ENCODE measurements at regions not wholly inside any gene's neighbourhood (a gene's known extent, or its start where the extent isn't known, plus 50 kb on each side); places are given as distances from the start of the nearest gene placed in this dataset.

GRCh38 chr9:11726659-11727058 is 966.5 kb upstream of the TYRP1 start:
- no peak for DNase-seq (ENCODE audit: low spot score)

- no peak for DNase-seq (ENCODE audit: low spot score)
Observed at GRCh38 chr9:11735391-11735790, 957.8 kb upstream of the TYRP1 start.

- DNase-seq (ENCODE audit: low spot score): no peak
Observed at GRCh38 chr9:11742471-11742870, 950.7 kb upstream of the TYRP1 start.

GRCh38 chr9:11743356-11743755 is 949.8 kb upstream of the TYRP1 start:
- no peak for DNase-seq (ENCODE audit: low spot score)

GRCh38 chr9:11749396-11749795 is 943.8 kb upstream of the TYRP1 start:
- DNase-seq (ENCODE audit: low spot score): no peak

GRCh38 chr9:11755951-11756350 is 937.2 kb upstream of the TYRP1 start:
- no peak for DNase-seq (ENCODE audit: low spot score)

GRCh38 chr9:11757408-11757807 is 935.8 kb upstream of the TYRP1 start:
- DNase-seq (ENCODE audit: low spot score): no peak

GRCh38 chr9:11758016-11758415 is 935.2 kb upstream of the TYRP1 start:
- DNase-seq (ENCODE audit: low spot score): no peak

GRCh38 chr9:11779971-11780370 is 913.2 kb upstream of the TYRP1 start:
- DNase-seq (ENCODE audit: low spot score): no peak

GRCh38 chr9:11792870-11793269 is 900.3 kb upstream of the TYRP1 start:
- no peak for DNase-seq (ENCODE audit: low spot score)

GRCh38 chr9:11794984-11795383 is 898.2 kb upstream of the TYRP1 start:
- no peak for DNase-seq (ENCODE audit: low spot score)

GRCh38 chr9:11805969-11806368 is 887.2 kb upstream of the TYRP1 start:
- no peak for DNase-seq (ENCODE audit: low spot score)

GRCh38 chr9:11821306-11821975 is 871.7 kb upstream of the TYRP1 start:
- DNase-seq (ENCODE audit: low spot score): no peak

GRCh38 chr9:11828201-11828600 is 865.0 kb upstream of the TYRP1 start:
- no peak for DNase-seq (ENCODE audit: low spot score)

- no peak for DNase-seq (ENCODE audit: low spot score)
Observed at GRCh38 chr9:11833056-11833455, 860.1 kb upstream of the TYRP1 start.

- DNase-seq (ENCODE audit: low spot score): no peak
Observed at GRCh38 chr9:11868795-11869194, 824.4 kb upstream of the TYRP1 start.

GRCh38 chr9:11871852-11872251 is 821.3 kb upstream of the TYRP1 start:
- no peak for DNase-seq (ENCODE audit: low spot score)

- no peak for DNase-seq (ENCODE audit: low spot score)
Observed at GRCh38 chr9:11872471-11872870, 820.7 kb upstream of the TYRP1 start.

- DNase-seq (ENCODE audit: low spot score): no peak
Observed at GRCh38 chr9:11874414-11874813, 818.8 kb upstream of the TYRP1 start.

- no peak for DNase-seq (ENCODE audit: low spot score)
Observed at GRCh38 chr9:11892401-11892800, 800.8 kb upstream of the TYRP1 start.

GRCh38 chr9:11893331-11893730 is 799.9 kb upstream of the TYRP1 start:
- no peak for DNase-seq (ENCODE audit: low spot score)

- no peak for DNase-seq (ENCODE audit: low spot score)
Observed at GRCh38 chr9:11894136-11894535, 799.0 kb upstream of the TYRP1 start.

GRCh38 chr9:11902610-11903009 is 790.6 kb upstream of the TYRP1 start:
- DNase-seq (ENCODE audit: low spot score): no peak

GRCh38 chr9:11915699-11916098 is 777.5 kb upstream of the TYRP1 start:
- DNase-seq (ENCODE audit: low spot score): no peak

Data from AG20443 (cell line).